GM21576 (cell line): ENCODE measurements at regions not wholly inside any gene's neighbourhood (a gene's known extent, or its start where the extent isn't known, plus 50 kb on each side); places are given as distances from the start of the nearest gene placed in this dataset.

Experiments
- ATAC-seq: cut with Tn5 transposase; IDR thresholded peaks from one replicate; pipeline ENCODE4 v1.9.1; 2021; ENCODE audit warnings: mild to moderate bottlenecking, moderate library complexity; ENCODE audit not compliant: unreplicated experiment

GRCh38 chr20:21583486-21584168 lies 69.8 kb upstream of the NKX2-2 start:
- no peak for ATAC-seq

DNA sequence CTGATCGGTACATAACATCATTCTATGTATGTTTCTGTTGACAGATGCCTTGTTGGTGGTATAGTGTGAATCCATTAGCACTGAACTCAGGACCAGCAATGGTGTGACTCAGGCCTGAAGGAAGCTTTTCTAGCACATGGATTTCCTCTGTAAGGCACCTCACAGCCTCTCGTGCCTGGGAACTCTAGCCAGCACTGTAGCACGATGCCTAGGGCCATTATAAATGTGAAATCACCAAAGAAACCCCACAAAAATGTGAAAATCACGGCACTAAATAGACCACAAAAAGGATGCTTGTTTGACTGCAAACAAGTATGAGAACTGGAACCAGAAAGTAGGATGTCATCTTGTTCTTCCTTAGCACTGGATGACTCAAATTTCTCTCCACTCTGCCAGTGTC lies 63.7 kb upstream of the NKX2-2 start:
- ATAC-seq: no peak

DNA sequence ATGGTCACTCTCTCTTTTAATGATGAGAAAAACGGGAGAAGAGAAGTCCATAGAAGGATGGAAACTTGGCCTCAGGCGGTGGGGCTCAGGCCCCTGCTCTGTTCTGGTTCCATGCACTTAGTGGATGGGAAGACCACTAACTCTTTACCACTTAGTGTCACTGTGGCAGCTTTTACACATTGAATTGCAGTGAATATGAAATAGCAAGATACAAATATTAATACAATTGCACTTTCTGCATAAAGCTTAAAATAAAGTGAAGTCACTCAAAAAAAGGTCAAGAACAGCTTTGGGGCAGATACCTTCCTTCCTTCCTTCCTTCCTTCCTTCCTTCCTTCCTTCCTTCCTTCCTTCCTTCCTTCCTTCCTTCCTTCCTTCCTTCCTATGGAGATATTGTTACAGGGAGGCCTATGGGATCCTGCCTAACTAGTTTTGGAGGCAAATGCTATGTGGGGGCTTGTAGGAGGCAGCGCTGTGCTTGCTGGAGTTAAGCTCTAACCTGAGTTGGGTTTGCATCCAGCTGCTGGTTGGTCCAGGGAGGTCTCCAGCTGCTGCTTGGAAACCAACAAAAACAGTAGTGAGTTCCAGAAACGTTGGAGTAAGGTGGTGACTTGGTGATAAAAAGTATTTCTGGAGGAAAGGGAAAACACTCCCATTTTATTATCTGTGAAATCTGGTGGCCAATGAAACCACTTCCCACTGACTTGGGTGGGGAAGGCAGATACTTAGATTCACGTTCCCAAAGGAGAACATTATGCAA lies 62.3 kb upstream of the NKX2-2 start:
- ATAC-seq: no peak

- no peak for ATAC-seq
Observed at GRCh38 chr20:21575167-21575566, 61.3 kb upstream of the NKX2-2 start.

DNA sequence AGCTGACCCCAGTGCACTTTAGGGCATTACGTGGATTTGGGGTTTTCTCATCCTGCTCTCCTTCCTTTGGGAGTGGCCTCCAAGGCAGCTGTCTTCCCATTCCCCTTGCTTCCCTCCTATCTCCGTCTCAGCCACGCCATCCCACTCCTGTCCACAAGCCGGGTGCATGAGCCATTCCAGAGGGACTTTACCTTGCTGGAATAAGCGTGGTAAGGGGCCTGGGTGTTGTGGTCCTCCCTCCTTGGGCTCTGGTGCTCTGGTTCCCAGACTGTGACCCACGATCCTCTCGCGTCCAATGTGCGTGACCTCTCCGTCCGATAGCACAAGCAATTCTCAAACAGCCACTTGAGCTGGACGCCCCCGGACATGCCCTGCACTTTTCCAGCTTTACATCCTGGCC lies 60.6 kb upstream of the NKX2-2 start:
- no peak for ATAC-seq

- no peak for ATAC-seq
Observed at GRCh38 chr20:21573259-21573658, 59.4 kb upstream of the NKX2-2 start.

- ATAC-seq: no peak
Observed at GRCh38 chr20:21571841-21572690, 58.2 kb upstream of the NKX2-2 start.

GRCh38 chr20:21570285-21570992 lies 56.6 kb upstream of the NKX2-2 start:
- ATAC-seq: no peak

GRCh38 chr20:21569586-21569985 lies 55.7 kb upstream of the NKX2-2 start:
- no peak for ATAC-seq

DNA sequence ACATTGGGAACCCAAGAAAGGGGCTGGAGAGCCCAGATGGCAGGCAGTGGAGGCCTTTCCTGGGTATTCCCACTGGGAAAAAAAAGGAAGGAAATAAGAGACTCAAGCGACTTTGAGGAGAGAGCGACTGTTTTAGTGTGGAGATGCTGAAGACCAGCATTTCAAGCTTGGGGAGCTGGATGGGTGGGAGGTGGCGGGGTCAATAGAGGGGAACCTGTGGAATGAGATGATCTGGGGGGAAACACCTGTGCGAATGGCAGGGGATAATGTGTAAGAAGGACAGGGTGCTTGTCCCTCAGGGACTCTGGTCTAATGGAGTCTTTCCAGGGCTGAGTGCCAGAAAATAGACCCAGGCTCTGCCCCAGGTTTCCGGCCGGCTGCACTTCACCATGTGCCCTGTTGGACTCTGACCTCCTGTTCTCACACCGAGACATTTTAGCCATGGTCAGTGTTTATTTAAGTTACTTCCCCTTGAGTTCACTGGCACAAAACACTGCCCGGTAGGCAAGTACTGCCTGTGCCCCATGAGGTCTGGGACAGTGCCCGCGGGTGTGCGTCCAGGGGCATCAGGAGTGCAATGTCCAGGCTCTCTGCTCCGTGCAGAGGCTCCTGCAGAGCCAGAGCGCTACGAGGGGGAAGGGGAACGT lies 50.4 kb upstream of the NKX2-2 start:
- no peak for ATAC-seq
